Stomach smooth muscle (tissue), 2 donors: ENCODE measurements at regions not wholly inside any gene's neighbourhood (a gene's known extent, or its start where the extent isn't known, plus 50 kb on each side); places are given as distances from the start of the nearest gene placed in this dataset.

Source experiments
- H3K27ac ChIP-seq: one replicate; pipeline ENCODE4 v1.7.0; 2013; ENCODE audit warnings: mild to moderate bottlenecking, low read length, inconsistent platforms
- H3K27me3 ChIP-seq, 2 donors: one replicate each; pipeline ENCODE4 v1.7.0; 2013; ENCODE audit warnings: low read length in 2 of 2; ENCODE audit not compliant: insufficient read depth in 2 of 2, control insufficient read depth in 1 of 2
- H3K36me3 ChIP-seq, 2 donors: one replicate each; pipeline ENCODE4 v1.7.0; 2013; ENCODE audit warnings: low read length in 2 of 2; ENCODE audit not compliant: control insufficient read depth in 2 of 2, insufficient read depth in 2 of 2
- H3K4me1 ChIP-seq: one replicate; pipeline ENCODE4 v1.7.0; 2013; ENCODE audit warnings: low read length; ENCODE audit not compliant: control insufficient read depth, insufficient read depth
- H3K4me3 ChIP-seq, 2 donors: one replicate each; pipeline ENCODE4 v1.7.0; 2013; ENCODE audit warnings: low read length in 2 of 2
- H3K9ac ChIP-seq, 2 donors: one replicate each; pipeline ENCODE4 v1.7.0; 2013; ENCODE audit warnings: low read length in 2 of 2, mild to moderate bottlenecking in 1 of 2
- H3K9me3 ChIP-seq, 2 donors: one replicate each; pipeline ENCODE4 v1.7.0; 2013; ENCODE audit warnings: low read length in 2 of 2; ENCODE audit not compliant: control insufficient read depth in 2 of 2
- donor health status: healthy.
- donor health status: Pancreatic carcinoma.

- Histone ChIP-seq H3K4me1 (no peaks in the 10 kb centered on the region), H3K9ac (no peak overlapping the region), H3K4me3 (no peak overlapping the region), H3K36me3 (no peaks in the 10 kb centered on the region), H3K27me3 (no peaks in the 10 kb centered on the region), H3K27ac (no peak overlapping the region), H3K9me3 (no peaks in the 10 kb centered on the region)
Observed at GRCh38 chr9:17928768-17929167, 349.9 kb downstream of the SH3GL2 start.

- H3K36me3 ChIP-seq, result no peaks in the 10 kb centered on the region
- H3K27ac ChIP-seq, result no peak overlapping the region
- no peaks in the 10 kb centered on the region for H3K27me3 ChIP-seq
- H3K4me1 ChIP-seq, result no peaks in the 10 kb centered on the region
- H3K4me3 ChIP-seq, result no peak overlapping the region
- no peaks in the 10 kb centered on the region for H3K9me3 ChIP-seq
- H3K9ac ChIP-seq, result no peak overlapping the region
Observed at GRCh38 chr9:17929506-17929905, 350.6 kb downstream of the SH3GL2 start.

- Histone ChIP-seq H3K9me3 (no peaks in the 10 kb centered on the region), H3K9ac (no peak overlapping the region), H3K4me1 (no peaks in the 10 kb centered on the region), H3K27ac (no peak overlapping the region), H3K27me3 (no peaks in the 10 kb centered on the region), H3K36me3 (no peaks in the 10 kb centered on the region), H3K4me3 (no peak overlapping the region)
Observed at GRCh38 chr9:17930071-17930470, 351.2 kb downstream of the SH3GL2 start.

GRCh38 chr9:17936365-17936764, 357.5 kb downstream of the SH3GL2 start:
- H3K27ac ChIP-seq, result no peak overlapping the region
- no peaks in the 10 kb centered on the region for H3K36me3 ChIP-seq
- H3K4me1 ChIP-seq, result no peaks in the 10 kb centered on the region
- no peak overlapping the region for H3K4me3 ChIP-seq
- no peaks in the 10 kb centered on the region for H3K9me3 ChIP-seq
- H3K9ac ChIP-seq, result no peak overlapping the region
- H3K27me3 ChIP-seq, result no peaks in the 10 kb centered on the region

GRCh38 chr9:17938035-17938655, 359.3 kb downstream of the SH3GL2 start:
- H3K4me3 ChIP-seq, result no peak overlapping the region
- H3K27ac ChIP-seq, result no peak overlapping the region

GRCh38 chr9:17942498-17942897, 363.6 kb downstream of the SH3GL2 start:
- Histone ChIP-seq H3K4me1 (no peaks in the 10 kb centered on the region), H3K27me3 (no peaks in the 10 kb centered on the region), H3K27ac (no peak overlapping the region), H3K36me3 (no peaks in the 10 kb centered on the region), H3K9me3 (no peaks in the 10 kb centered on the region), H3K9ac (no peak overlapping the region), H3K4me3 (no peak overlapping the region)

More at GRCh38 chr9:17938035-17938655, 359.3 kb downstream of the SH3GL2 start:
- no peaks in the 10 kb centered on the region for H3K9me3 ChIP-seq
- H3K4me1 ChIP-seq, result no peaks in the 10 kb centered on the region
- no peaks in the 10 kb centered on the region for H3K36me3 ChIP-seq
- H3K9ac ChIP-seq, result no peak overlapping the region
- H3K27me3 ChIP-seq, result no peaks in the 10 kb centered on the region

- no peak overlapping the region for H3K27ac ChIP-seq
- H3K9me3 ChIP-seq, result no peaks in the 10 kb centered on the region
- H3K27me3 ChIP-seq, result no peaks in the 10 kb centered on the region
- no peaks in the 10 kb centered on the region for H3K36me3 ChIP-seq
- H3K9ac ChIP-seq, result no peak overlapping the region
- no peak overlapping the region for H3K4me3 ChIP-seq
- no peaks in the 10 kb centered on the region for H3K4me1 ChIP-seq
Observed at GRCh38 chr9:17955409-17955808, 376.5 kb downstream of the SH3GL2 start.

- H3K27me3 ChIP-seq, result no peaks in the 10 kb centered on the region
- no peaks in the 10 kb centered on the region for H3K36me3 ChIP-seq
- H3K9me3 ChIP-seq, result no peaks in the 10 kb centered on the region
- H3K4me3 ChIP-seq, result no peak overlapping the region
- no peak overlapping the region for H3K9ac ChIP-seq
- no peaks in the 10 kb centered on the region for H3K4me1 ChIP-seq
- no peak overlapping the region for H3K27ac ChIP-seq
Observed at GRCh38 chr9:17958363-17958762, 379.5 kb downstream of the SH3GL2 start.

GRCh38 chr9:17962747-17963146, 383.9 kb downstream of the SH3GL2 start:
- no peak overlapping the region for H3K4me3 ChIP-seq
- H3K9me3 ChIP-seq, result no peaks in the 10 kb centered on the region
- H3K4me1 ChIP-seq, result no peaks in the 10 kb centered on the region
- H3K36me3 ChIP-seq, result no peaks in the 10 kb centered on the region
- H3K9ac ChIP-seq, result no peak overlapping the region
- no peak overlapping the region for H3K27ac ChIP-seq
- H3K27me3 ChIP-seq, result no peaks in the 10 kb centered on the region

- H3K36me3 ChIP-seq, result no peaks in the 10 kb centered on the region
- no peaks in the 10 kb centered on the region for H3K9me3 ChIP-seq
- H3K9ac ChIP-seq, result no peak overlapping the region
- H3K4me3 ChIP-seq, result no peak overlapping the region
- H3K27ac ChIP-seq, result no peak overlapping the region
- H3K4me1 ChIP-seq, result no peaks in the 10 kb centered on the region
- no peaks in the 10 kb centered on the region for H3K27me3 ChIP-seq
Observed at GRCh38 chr9:17963498-17963897, 384.6 kb downstream of the SH3GL2 start.

- no peak overlapping the region for H3K4me3 ChIP-seq
- H3K27ac ChIP-seq, result no peak overlapping the region
- H3K27me3 ChIP-seq, result no peaks in the 10 kb centered on the region
- no peak overlapping the region for H3K9ac ChIP-seq
- no peaks in the 10 kb centered on the region for H3K4me1 ChIP-seq
- H3K36me3 ChIP-seq, result no peaks in the 10 kb centered on the region
- no peaks in the 10 kb centered on the region for H3K9me3 ChIP-seq
Observed at GRCh38 chr9:17967731-17968130, 388.9 kb downstream of the SH3GL2 start.
